DOHH2 (cell line): ENCODE measurements at regions not wholly inside any gene's neighbourhood (a gene's known extent, or its start where the extent isn't known, plus 50 kb on each side); places are given as distances from the start of the nearest gene placed in this dataset.

Experiments used
- H3F3A ChIP-seq: fragments of 200-600 bp; sonication (generic), shearing (Covaris generic); 2 replicates; pipeline ENCODE4 v1.6.0; 2016; ENCODE audit warnings: antibody characterized with exemption, mild to moderate bottlenecking; ENCODE audit not compliant: control insufficient read depth, insufficient read depth
- H3K27ac ChIP-seq: fragments of 200-600 bp; sonication (generic); 2 replicates; pipeline ENCODE4 v1.5.1; 2014; ENCODE audit warnings: low read depth, mild to moderate bottlenecking, low read length, moderate library complexity
- H3K27me3 ChIP-seq: fragments of 200-600 bp; sonication (generic); 2 replicates; pipeline ENCODE4 v1.6.1; 2014; ENCODE audit warnings: mild to moderate bottlenecking, low read length, mixed read lengths; ENCODE audit not compliant: control insufficient read depth
- H3K36me3 ChIP-seq: fragments of 200-600 bp; sonication (generic); 2 replicates; pipeline ENCODE4 v1.6.1; 2014; ENCODE audit warnings: mild to moderate bottlenecking, low read length, moderate library complexity, mixed read lengths; ENCODE audit not compliant: control insufficient read depth
- H3K4me1 ChIP-seq: fragments of 200-600 bp; sonication (generic); 2 replicates; pipeline ENCODE4 v1.6.1; 2014; ENCODE audit warnings: mild to moderate bottlenecking, low read length, mixed read lengths; ENCODE audit not compliant: control insufficient read depth
- H3K4me2 ChIP-seq: fragments of 200-600 bp; sonication (generic); 2 replicates; pipeline ENCODE4 v1.6.0; 2014; ENCODE audit warnings: mild to moderate bottlenecking, low read length, moderate library complexity
- H3K4me3 ChIP-seq: fragments of 200-600 bp; sonication (generic); 2 replicates; pipeline ENCODE4 v1.5.1; 2014; ENCODE audit warnings: mild to moderate bottlenecking, low read length, mixed read lengths
- H3K79me2 ChIP-seq: fragments of 200-600 bp; sonication (generic); 2 replicates; pipeline ENCODE4 v1.6.1; 2014; ENCODE audit warnings: mild to moderate bottlenecking, low read length, mixed read lengths; ENCODE audit not compliant: control insufficient read depth
- H3K9me2 ChIP-seq: fragments of 200-600 bp; sonication (generic); replicated peaks from 2 replicates; pipeline ENCODE4 v1.6.1; 2014; ENCODE audit warnings: mild to moderate bottlenecking, low read length, mixed read lengths; ENCODE audit not compliant: control insufficient read depth
- H3K9me3 ChIP-seq: fragments of 200-600 bp; sonication (generic); 2 replicates; pipeline ENCODE4 v1.6.1; 2014; ENCODE audit warnings: antibody characterized with exemption, low read length, mixed read lengths; ENCODE audit not compliant: control insufficient read depth, insufficient read depth
- H4K20me1 ChIP-seq: fragments of 200-600 bp; sonication (generic); 2 replicates; pipeline ENCODE4 v1.6.0; 2014; ENCODE audit warnings: low read depth, mild to moderate bottlenecking, antibody characterized with exemption, low read length, moderate library complexity; ENCODE audit not compliant: control insufficient read depth, insufficient read depth
- EZH2phosphoT487 ChIP-seq: fragments of 200-600 bp; sonication (generic); IDR thresholded peaks from 2 replicates; pipeline ENCODE4 v1.6.1; 2017; ENCODE audit warnings: borderline replicate concordance, mild to moderate bottlenecking, antibody characterized with exemption, low read length, moderate library complexity, mixed read lengths
- TF ChIP-seq, protein P1 (sequence below): fragments of 200-600 bp; sonication (generic); IDR thresholded peaks from one replicate; pipeline ENCODE4 v1.5.1; 2014; ENCODE audit warnings: antibody characterized with exemption, mild to moderate bottlenecking, low read depth, low read length; ENCODE audit not compliant: poor library complexity, severe bottlenecking

GRCh38 chr2:195447323-195447975 is 209.6 kb upstream of the SLC39A10 start:
- Histone ChIP-seq H4K20me1 (no peaks in the 10 kb centered on the region), H3K27ac (no peak overlapping the region), H3K4me3 (no peak overlapping the region), H3K9me3 (no peaks in the 10 kb centered on the region), H3K36me3 (no peaks in the 10 kb centered on the region), H3K4me1 (no peaks in the 10 kb centered on the region), H3K27me3 (no peaks in the 10 kb centered on the region), H3K9me2 (no peaks in the 10 kb centered on the region), H3K79me2 (no peaks in the 10 kb centered on the region), H3F3A (no peaks in the 10 kb centered on the region), H3K4me2 (no peak overlapping the region)
- no peak for TF ChIP-seq EZH2phosphoT487
- TF ChIP-seq, protein P1, sequence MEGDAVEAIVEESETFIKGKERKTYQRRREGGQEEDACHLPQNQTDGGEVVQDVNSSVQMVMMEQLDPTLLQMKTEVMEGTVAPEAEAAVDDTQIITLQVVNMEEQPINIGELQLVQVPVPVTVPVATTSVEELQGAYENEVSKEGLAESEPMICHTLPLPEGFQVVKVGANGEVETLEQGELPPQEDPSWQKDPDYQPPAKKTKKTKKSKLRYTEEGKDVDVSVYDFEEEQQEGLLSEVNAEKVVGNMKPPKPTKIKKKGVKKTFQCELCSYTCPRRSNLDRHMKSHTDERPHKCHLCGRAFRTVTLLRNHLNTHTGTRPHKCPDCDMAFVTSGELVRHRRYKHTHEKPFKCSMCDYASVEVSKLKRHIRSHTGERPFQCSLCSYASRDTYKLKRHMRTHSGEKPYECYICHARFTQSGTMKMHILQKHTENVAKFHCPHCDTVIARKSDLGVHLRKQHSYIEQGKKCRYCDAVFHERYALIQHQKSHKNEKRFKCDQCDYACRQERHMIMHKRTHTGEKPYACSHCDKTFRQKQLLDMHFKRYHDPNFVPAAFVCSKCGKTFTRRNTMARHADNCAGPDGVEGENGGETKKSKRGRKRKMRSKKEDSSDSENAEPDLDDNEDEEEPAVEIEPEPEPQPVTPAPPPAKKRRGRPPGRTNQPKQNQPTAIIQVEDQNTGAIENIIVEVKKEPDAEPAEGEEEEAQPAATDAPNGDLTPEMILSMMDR, result no peak

GRCh38 chr2:195445639-195446038 is 211.4 kb upstream of the SLC39A10 start:
- Histone ChIP-seq H3K4me3 (no peak overlapping the region), H3K27ac (no peak overlapping the region), H3K27me3 (no peaks in the 10 kb centered on the region), H3K9me2 (no peaks in the 10 kb centered on the region), H4K20me1 (no peaks in the 10 kb centered on the region), H3F3A (no peaks in the 10 kb centered on the region), H3K9me3 (peaks cover 5% of the 10 kb centered on the region; the same call in 1 of the 2 replicates), H3K4me1 (no peaks in the 10 kb centered on the region), H3K4me2 (no peak overlapping the region), H3K79me2 (no peaks in the 10 kb centered on the region), H3K36me3 (no peaks in the 10 kb centered on the region)
- TF ChIP-seq, protein P1, result no peak
- TF ChIP-seq EZH2phosphoT487, result no peak

DNA sequence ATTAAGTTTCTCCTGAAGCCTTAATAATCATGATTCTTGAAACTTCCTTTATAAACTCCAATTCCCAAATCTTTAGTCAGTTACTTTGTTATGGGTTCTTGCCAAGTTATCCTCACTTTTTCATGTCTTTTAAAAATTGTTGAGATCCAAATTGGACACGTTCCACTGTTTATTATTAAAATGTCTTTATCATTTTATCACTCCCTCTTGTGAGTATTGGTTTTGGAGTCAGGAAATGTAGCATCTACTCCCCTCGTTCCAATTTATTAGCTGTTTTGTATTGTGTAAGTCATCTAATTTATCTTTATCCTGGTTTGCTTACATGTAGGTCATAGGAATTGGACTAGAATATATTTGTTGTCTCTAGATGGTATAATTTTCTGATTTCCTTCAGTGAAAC is 213.1 kb upstream of the SLC39A10 start:
- Histone ChIP-seq H3K79me2 (no peaks in the 10 kb centered on the region), H3F3A (no peaks in the 10 kb centered on the region), H4K20me1 (no peaks in the 10 kb centered on the region), H3K4me3 (no peak overlapping the region), H3K27ac (no peak overlapping the region), H3K36me3 (no peaks in the 10 kb centered on the region), H3K4me2 (no peak overlapping the region), H3K4me1 (no peaks in the 10 kb centered on the region), H3K9me2 (no peaks in the 10 kb centered on the region), H3K9me3 (peaks cover 13% of the 10 kb centered on the region), H3K27me3 (no peaks in the 10 kb centered on the region)
- TF ChIP-seq, protein P1, result no peak
- TF ChIP-seq EZH2phosphoT487, result no peak
